Panc1 (cell line): ENCODE measurements at regions not wholly inside any gene's neighbourhood (a gene's known extent, or its start where the extent isn't known, plus 50 kb on each side); places are given as distances from the start of the nearest gene placed in this dataset.

Experiments
- POLR2AphosphoS5 ChIP-seq: IDR thresholded peaks from 2 replicates; pipeline ENCODE4 v1.6.1; 2012; ENCODE audit warnings: mild to moderate bottlenecking, low read depth, low read length, moderate library complexity
- SIN3A ChIP-seq: IDR thresholded peaks from 2 replicates; pipeline ENCODE4 v1.6.1; 2012; ENCODE audit warnings: low read depth, mild to moderate bottlenecking, low read length, moderate library complexity, borderline replicate concordance; ENCODE audit not compliant: insufficient read depth
- TF ChIP-seq, protein P1 (sequence below): fragments of 450-650 bp; IDR thresholded peaks from 2 replicates; pipeline ENCODE4 v1.5.1; 2017; ENCODE audit warnings: mild to moderate bottlenecking
- TF ChIP-seq, protein P2 (sequence below), 2 experiments: IDR thresholded peaks; 2 replicates each; pipeline ENCODE4 v1.6.1; 2011 to 2012; ENCODE audit warnings: low read depth in 2 of 2, control low read depth in 1 of 2, low read length in 1 of 2, mild to moderate bottlenecking in 1 of 2, moderate library complexity in 1 of 2; ENCODE audit not compliant: insufficient read depth in 1 of 2

DNA sequence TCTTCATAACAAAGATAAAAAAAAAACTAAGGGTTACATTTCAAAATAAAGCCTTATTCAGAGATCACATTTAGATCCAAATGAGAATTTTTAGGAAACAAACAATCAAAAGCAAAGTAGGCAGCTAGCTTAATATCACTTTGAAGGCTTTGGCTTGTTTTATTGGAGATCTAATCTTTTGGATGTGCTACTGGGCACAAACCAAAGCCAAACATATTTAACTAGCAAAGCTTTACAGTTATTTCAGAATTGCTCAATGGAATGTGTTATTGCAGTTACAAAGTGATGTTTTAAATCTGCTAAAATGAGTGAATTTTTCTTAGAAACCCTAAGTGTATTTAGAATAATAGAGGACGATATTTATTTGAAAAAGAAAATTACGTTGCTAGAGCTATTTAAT is 114.7 kb upstream of the KLHL1 start:
- TF ChIP-seq, protein P1, sequence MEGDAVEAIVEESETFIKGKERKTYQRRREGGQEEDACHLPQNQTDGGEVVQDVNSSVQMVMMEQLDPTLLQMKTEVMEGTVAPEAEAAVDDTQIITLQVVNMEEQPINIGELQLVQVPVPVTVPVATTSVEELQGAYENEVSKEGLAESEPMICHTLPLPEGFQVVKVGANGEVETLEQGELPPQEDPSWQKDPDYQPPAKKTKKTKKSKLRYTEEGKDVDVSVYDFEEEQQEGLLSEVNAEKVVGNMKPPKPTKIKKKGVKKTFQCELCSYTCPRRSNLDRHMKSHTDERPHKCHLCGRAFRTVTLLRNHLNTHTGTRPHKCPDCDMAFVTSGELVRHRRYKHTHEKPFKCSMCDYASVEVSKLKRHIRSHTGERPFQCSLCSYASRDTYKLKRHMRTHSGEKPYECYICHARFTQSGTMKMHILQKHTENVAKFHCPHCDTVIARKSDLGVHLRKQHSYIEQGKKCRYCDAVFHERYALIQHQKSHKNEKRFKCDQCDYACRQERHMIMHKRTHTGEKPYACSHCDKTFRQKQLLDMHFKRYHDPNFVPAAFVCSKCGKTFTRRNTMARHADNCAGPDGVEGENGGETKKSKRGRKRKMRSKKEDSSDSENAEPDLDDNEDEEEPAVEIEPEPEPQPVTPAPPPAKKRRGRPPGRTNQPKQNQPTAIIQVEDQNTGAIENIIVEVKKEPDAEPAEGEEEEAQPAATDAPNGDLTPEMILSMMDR, result no peak
- TF ChIP-seq, protein P2, sequence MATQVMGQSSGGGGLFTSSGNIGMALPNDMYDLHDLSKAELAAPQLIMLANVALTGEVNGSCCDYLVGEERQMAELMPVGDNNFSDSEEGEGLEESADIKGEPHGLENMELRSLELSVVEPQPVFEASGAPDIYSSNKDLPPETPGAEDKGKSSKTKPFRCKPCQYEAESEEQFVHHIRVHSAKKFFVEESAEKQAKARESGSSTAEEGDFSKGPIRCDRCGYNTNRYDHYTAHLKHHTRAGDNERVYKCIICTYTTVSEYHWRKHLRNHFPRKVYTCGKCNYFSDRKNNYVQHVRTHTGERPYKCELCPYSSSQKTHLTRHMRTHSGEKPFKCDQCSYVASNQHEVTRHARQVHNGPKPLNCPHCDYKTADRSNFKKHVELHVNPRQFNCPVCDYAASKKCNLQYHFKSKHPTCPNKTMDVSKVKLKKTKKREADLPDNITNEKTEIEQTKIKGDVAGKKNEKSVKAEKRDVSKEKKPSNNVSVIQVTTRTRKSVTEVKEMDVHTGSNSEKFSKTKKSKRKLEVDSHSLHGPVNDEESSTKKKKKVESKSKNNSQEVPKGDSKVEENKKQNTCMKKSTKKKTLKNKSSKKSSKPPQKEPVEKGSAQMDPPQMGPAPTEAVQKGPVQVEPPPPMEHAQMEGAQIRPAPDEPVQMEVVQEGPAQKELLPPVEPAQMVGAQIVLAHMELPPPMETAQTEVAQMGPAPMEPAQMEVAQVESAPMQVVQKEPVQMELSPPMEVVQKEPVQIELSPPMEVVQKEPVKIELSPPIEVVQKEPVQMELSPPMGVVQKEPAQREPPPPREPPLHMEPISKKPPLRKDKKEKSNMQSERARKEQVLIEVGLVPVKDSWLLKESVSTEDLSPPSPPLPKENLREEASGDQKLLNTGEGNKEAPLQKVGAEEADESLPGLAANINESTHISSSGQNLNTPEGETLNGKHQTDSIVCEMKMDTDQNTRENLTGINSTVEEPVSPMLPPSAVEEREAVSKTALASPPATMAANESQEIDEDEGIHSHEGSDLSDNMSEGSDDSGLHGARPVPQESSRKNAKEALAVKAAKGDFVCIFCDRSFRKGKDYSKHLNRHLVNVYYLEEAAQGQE (IDR thresholded peaks at IDR 0.05; ENCODE audit: insufficient read depth in 1 of 2, low read depth in 2 of 2, low read length in 1 of 2), result no peak
- TF ChIP-seq SIN3A (no peak), POLR2AphosphoS5 (no peak)
